GM12873 (cell line): ENCODE measurements at regions not wholly inside any gene's neighbourhood (a gene's known extent, or its start where the extent isn't known, plus 50 kb on each side); places are given as distances from the start of the nearest gene placed in this dataset.

Experiments
- TF ChIP-seq, protein P1 (sequence below): IDR thresholded peaks from 2 replicates; pipeline ENCODE4 v1.5.1; 2012; ENCODE audit warnings: low read depth, mild to moderate bottlenecking, moderate library complexity, low read length, control low read depth; ENCODE audit not compliant: insufficient read depth; ENCODE audit errors: missing control alignments

DNA sequence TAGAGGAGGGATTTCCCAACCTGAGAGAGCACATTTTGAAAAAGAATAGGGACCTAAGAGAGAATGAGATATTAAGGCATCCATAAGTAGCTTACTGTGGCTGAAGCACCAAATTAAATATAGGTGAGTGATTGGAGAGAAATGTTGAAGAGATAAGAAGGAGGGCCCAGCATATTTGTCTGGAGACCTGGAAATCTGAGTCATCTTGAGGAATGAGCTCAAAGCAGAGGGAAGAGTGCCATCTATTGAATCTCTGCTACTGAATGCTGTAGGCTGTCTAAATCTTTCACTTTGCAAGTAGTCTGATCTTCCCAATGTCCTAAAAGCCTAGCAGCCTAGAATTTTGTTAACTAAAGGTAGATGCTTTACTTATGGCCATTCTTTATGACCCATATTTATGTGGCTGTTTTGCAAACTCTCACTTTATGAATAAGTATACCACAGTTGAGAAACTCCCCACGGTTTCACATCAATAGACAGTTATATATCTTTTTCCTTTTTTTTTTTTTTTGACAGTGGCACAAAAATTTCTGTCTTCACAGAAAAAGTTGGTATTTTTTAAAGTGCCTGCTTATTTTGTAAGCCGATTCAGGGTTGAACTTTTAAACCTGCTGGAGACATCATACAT, 2093.5 kb downstream of the LRRC4C start:
- TF ChIP-seq, protein P1, sequence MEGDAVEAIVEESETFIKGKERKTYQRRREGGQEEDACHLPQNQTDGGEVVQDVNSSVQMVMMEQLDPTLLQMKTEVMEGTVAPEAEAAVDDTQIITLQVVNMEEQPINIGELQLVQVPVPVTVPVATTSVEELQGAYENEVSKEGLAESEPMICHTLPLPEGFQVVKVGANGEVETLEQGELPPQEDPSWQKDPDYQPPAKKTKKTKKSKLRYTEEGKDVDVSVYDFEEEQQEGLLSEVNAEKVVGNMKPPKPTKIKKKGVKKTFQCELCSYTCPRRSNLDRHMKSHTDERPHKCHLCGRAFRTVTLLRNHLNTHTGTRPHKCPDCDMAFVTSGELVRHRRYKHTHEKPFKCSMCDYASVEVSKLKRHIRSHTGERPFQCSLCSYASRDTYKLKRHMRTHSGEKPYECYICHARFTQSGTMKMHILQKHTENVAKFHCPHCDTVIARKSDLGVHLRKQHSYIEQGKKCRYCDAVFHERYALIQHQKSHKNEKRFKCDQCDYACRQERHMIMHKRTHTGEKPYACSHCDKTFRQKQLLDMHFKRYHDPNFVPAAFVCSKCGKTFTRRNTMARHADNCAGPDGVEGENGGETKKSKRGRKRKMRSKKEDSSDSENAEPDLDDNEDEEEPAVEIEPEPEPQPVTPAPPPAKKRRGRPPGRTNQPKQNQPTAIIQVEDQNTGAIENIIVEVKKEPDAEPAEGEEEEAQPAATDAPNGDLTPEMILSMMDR: no peak

DNA sequence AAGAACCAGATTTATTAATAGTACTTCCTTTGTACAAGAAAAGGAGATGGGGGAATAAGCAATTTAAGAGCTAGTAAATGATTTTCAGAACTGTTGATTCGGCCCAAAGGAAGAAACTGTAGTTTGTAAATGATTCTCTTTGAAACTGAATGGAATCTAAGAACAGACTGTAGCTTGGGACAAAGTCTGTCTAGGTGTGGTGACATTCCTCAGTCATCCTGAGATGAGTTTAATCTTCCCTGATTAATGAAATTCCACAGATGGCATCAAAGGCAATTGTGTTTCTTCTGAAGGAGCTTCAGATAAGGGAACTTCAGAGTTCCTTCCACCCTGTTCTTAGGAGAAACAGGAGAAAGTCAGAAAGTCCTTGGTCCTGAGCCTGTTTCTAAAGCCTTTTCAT, 2095.9 kb downstream of the LRRC4C start:
- TF ChIP-seq, protein P1: no peak

DNA sequence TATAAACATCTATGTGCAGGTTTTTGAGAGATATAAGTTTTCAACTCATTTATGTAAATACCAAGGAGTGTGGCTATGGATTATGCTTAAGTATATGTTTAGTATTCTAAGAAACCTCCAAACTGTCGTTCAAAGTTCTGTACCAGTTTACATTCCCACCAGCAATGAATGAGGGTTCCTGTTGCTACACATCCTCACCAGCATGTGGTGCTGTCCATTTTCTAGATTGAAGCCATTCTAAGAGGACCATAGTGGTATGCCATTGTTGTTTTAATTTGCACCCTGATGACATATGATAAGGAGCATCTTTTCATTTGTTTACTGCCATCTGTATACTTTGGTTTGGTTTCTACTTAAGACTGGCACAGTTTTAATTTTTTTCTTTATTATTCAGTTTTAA, 2097.9 kb downstream of the LRRC4C start:
- TF ChIP-seq, protein P1: no peak

DNA sequence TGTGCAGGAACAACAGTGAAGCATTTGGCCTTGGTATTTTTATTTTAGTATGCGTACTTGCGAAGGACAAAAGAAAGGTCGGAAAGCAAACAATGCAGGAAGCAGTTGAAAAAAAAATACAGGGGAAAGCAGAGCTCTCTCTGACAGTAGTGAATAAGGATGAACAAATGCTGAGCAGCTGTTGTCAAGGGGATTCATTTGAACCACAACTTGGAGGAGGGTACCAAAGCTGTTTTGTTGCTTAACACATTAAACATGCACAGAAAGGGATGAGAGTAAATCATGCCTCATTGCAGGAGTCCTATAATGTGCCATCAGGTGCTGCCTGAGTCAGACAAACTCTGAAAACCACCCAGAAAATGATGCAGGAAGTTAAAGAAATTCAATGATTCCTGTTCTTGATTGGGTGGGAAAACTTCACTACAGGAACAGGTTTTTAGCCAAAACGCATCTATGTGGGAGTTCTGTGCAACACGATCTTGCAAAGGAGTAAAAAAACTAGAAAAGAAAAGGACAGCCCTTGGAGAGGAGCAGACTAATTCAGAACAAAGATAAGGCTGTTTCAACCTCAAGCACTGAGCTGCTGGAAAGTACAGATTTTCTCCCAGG, 2113.5 kb downstream of the LRRC4C start:
- TF ChIP-seq, protein P1: no peak

DNA sequence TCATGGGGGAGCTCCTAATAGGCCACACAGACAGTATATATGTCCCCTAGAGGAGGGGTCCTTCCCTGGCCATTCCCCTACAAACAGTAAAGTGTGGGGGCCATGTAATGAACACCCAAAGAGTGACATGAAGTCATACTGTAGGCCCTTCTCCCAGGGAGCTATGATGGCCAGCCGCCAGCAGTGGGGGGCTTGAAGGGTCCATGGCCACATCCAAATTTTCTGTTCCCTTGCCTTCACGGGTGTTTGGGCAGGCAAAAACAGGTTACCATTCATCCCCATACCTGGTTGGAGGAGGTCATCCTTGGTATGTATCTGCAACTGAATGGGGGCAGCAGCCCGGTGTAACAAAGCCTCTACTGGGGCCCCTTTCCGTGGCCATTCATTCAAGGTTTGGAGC, 2118.0 kb downstream of the LRRC4C start:
- TF ChIP-seq, protein P1: no peak

DNA sequence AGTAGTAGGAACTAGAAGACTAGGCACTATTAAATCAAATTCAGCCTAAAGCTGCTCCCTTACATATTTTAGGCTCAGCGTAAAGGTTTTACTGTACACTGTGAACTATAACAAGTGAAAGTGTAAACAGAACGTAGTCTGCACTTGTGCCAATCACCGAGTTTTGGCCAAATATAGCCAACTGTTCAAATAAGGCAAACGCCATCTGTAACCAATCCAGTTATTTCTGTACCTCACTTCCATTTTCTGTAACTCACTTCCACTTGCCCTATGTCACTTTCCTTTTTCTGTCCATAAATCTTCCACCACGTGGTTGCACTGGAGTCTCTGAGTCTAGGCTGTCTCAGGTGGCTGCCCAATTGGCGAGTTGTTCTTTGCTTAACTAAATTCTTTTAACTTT, 2132.2 kb downstream of the LRRC4C start:
- TF ChIP-seq, protein P1: no peak

DNA sequence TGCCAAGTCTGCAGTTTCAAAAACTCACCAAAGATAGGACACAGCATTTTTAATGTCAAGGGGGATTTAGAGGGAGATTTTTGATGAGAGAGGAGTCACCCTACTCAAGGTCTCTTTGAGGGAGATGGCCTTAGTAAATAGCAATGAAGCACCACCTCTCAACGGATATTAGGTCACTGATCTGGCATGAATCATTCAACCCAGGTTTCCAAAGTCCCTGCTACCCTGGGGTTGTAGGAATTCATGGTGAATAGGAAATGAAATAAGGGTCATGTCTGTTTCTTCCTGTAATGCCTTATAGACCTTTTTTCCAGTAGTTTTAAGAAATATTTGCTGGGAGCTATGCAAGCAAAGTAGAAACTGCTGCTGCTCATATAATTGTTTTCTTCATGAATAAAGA, 2154.9 kb downstream of the LRRC4C start:
- TF ChIP-seq, protein P1: no peak

DNA sequence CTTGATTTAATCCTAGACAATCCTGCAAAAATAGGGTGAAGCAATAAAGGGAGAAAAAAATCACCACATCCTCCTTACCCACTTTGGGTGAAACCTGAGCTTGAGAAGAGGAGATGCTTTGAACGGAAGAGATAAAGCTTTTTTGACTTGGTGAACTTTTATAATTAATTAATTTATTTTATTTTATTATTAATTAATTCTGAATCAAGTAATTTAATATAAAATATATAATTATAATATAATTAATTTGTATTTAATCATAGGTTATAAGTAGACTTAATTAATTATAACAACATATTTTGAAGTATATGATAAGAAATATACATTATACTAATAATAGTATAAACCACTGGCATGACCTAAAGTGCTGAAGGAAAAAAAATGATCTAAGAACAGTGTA, 2164.8 kb downstream of the LRRC4C start:
- TF ChIP-seq, protein P1: no peak
